Panc1 (cell line): ENCODE measurements at regions not wholly inside any gene's neighbourhood (a gene's known extent, or its start where the extent isn't known, plus 50 kb on each side); places are given as distances from the start of the nearest gene placed in this dataset.

ENCODE experiments used
- POLR2AphosphoS5 ChIP-seq: IDR thresholded peaks from 2 replicates; pipeline ENCODE4 v1.6.1; 2012; ENCODE audit warnings: mild to moderate bottlenecking, low read depth, low read length, moderate library complexity
- TF ChIP-seq, protein P1 (sequence below): fragments of 450-650 bp; IDR thresholded peaks from 2 replicates; pipeline ENCODE4 v1.5.1; 2017; ENCODE audit warnings: mild to moderate bottlenecking

- TF ChIP-seq, protein P1, sequence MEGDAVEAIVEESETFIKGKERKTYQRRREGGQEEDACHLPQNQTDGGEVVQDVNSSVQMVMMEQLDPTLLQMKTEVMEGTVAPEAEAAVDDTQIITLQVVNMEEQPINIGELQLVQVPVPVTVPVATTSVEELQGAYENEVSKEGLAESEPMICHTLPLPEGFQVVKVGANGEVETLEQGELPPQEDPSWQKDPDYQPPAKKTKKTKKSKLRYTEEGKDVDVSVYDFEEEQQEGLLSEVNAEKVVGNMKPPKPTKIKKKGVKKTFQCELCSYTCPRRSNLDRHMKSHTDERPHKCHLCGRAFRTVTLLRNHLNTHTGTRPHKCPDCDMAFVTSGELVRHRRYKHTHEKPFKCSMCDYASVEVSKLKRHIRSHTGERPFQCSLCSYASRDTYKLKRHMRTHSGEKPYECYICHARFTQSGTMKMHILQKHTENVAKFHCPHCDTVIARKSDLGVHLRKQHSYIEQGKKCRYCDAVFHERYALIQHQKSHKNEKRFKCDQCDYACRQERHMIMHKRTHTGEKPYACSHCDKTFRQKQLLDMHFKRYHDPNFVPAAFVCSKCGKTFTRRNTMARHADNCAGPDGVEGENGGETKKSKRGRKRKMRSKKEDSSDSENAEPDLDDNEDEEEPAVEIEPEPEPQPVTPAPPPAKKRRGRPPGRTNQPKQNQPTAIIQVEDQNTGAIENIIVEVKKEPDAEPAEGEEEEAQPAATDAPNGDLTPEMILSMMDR, result no peak
- TF ChIP-seq POLR2AphosphoS5, result no peak
Measured at GRCh38 chr3:18687286-18687685, 262.1 kb upstream of the SATB1 start.
